D341Med (cell line): ENCODE measurements at regions not wholly inside any gene's neighbourhood (a gene's known extent, or its start where the extent isn't known, plus 50 kb on each side); places are given as distances from the start of the nearest gene placed in this dataset.
A peak's percentile ranks its signal among the peaks of the same experiment; 100 is the strongest.

Experiments used
- DNase-seq: peaks from one replicate; pipeline ENCODE4 v3.0.0; 2012; ENCODE audit warnings: low spot score

GRCh38 chr1:226490426-226490809 is 58.1 kb upstream of the STUM start:
- DNase-seq = no peak

DNA sequence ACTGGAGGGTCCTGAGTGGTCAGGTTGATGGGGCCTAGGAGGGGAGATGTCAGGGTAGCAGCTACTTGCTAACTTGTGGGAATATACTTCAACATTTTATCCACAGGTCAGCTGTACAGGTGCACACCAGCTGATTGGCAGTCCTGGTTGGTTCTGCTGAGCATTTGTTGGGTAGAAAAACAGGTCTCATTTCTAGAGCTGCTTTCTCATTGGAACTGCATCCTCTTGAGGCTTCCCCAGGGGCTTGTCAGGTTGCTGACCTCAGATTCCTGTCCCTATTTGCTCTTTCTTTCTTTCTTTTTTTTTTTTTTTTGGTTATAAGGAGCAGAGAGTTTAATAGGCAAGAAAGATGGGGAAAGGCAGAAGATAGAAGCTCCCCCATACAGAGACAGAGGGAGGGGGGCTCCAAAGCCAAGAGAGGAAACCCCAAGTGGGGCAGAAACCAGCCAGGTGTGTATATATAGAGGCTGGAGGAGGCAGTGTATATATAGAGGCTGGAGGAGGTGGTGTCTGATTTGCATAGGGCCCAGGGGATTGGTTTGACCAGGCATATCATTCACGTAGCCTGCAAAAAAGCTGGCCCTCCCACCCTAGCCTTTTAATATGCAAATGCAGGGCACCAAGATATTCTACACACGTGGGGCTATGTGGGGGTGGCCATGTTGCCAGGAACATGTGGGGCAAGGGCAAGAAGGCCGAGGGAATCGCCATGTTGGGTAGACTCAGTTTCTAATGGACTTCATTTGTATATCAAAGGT is 57.3 kb upstream of the STUM start:
- peak; percentile 8 for DNase-seq

DNA sequence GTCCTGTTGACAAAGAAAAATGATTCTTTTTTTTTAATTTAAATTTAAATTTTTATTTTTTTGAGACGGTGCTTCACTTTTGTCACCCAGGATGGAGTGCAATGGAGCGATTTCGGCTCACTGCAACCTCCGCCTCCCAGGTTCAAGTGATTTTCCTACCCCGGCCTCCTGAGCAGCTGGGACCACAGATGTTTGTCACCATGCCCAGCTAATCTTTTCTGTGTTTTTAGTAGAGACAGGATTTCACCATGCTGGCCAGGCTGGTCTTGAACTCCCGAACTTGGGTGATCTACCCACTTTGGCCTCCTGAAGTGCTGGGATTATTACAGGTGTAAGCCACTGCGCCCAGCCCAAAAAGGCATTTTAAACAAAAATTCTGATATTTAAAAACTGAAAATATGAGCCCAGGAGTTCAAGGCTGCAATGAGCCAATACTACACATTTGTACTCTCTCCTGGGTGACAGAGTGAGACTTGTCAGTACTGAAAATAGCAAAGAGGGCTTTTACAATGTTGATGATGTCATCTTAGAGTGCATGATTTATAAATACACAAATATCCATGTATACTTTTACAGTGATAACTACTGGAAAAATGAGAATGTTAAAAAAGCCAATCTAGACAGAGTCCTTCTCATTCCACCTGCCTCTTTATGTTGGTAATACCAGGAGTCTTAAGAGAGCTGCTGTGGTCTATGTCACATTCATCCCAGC is 56.0 kb upstream of the STUM start:
- DNase-seq = no peak

GRCh38 chr1:226494092-226494609 is 54.4 kb upstream of the STUM start:
- no peak for DNase-seq

- DNase-seq = peak; percentile 19
Observed at GRCh38 chr1:226495716-226496115, 52.8 kb upstream of the STUM start.

GRCh38 chr1:226496453-226497015 is 52.0 kb upstream of the STUM start:
- DNase-seq = peak; percentile 10

DNA sequence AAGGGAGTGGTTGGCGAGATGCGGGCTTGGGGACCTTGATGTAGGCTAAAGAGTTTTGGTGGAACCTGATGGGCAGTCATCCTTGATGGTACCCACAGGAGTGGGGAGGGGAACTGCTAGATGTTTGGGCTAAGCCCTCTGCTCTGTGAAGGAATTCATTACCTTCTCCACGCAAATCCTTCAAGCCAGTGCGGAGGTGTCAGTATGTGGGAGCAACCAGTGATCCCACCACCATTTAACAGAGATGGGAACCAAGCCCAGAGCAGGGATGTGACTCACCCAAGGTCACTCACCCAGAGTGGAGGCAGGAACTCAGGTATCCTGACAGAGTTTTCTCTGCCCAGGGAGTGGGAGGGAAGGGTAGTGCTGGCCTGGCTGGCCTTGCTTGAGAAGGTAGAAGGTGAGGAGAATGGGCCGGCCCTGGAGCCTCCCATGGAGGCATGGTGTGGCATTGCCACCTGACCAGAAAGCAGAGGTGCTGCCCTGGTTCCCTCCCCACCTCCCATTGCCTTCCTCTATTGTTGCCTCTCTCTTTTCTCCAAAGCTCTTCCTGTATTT is 51.2 kb upstream of the STUM start:
- DNase-seq = peak; percentile 20

DNA sequence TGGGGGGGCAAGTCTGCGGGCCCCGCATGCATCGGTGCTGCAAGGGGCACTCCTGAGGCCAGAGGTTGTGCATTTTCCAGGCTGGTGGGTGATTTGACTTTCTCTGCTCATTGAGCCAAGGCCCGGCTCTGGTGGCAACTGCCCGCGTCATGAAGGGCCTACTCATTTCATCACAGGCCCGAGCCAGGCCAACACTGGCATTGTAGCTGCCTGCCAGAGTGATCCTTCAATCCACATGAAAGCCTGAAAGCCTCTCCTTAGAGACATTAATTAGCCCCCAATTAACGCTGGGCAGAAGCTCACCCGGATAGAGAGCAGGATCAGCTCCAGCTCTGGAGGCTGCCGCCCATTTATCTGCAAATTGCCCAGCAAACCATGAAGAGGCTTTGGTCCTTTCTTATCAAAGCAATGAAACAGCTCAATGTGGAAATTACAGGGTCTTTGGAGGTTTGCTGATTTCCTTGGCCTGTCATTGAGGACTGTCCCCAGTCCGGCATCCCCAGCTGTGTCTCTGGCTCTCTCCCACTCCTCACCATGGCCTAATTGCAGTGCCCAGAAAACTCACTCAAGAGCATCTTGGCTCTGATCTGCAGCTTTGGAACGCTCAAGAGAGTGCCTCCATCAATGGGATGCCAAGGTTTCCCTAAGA is 50.4 kb upstream of the STUM start:
- DNase-seq = peak; percentile 64

GRCh38 chr1:226498640-226499008 is 49.9 kb upstream of the STUM start:
- peak; percentile 33 for DNase-seq
